GM23338 (cell line): ENCODE measurements at regions not wholly inside any gene's neighbourhood (a gene's known extent, or its start where the extent isn't known, plus 50 kb on each side); places are given as distances from the start of the nearest gene placed in this dataset.

Experiments
- ATAC-seq: fragments of 200-7000 bp; cut with Tn5 transposase; 3 replicates; pipeline ENCODE4 v1.9.1; 2020
- DNase-seq: peaks from one replicate; pipeline ENCODE4 v3.0.0-alpha.2; 2015; ENCODE audit warnings: low spot score
- H2AFZ ChIP-seq: fragments of 200-600 bp; sonication (generic); 2 replicates; pipeline ENCODE4 v1.8.0; 2016; ENCODE audit warnings: antibody characterized with exemption, mild to moderate bottlenecking, moderate library complexity
- H3F3A ChIP-seq: fragments of 200-600 bp; sonication (generic); replicated peaks from 2 replicates; pipeline ENCODE4 v1.8.0; 2017; ENCODE audit warnings: antibody characterized with exemption, mixed run types, low read depth
- H3K27ac ChIP-seq: fragments of 200-600 bp; sonication (generic); 2 replicates; pipeline ENCODE4 v1.6.1; 2016; ENCODE audit warnings: low read depth
- H3K27me3 ChIP-seq: fragments of 200-600 bp; sonication (generic); 2 replicates; pipeline ENCODE4 v1.8.0; 2016; ENCODE audit warnings: mild to moderate bottlenecking, mixed run types, moderate library complexity; ENCODE audit not compliant: insufficient read depth
- H3K36me3 ChIP-seq: fragments of 200-600 bp; sonication (generic); 2 replicates; pipeline ENCODE4 v1.8.0; 2016; ENCODE audit warnings: mild to moderate bottlenecking; ENCODE audit not compliant: insufficient read depth
- H3K4me1 ChIP-seq: fragments of 200-600 bp; sonication (generic); 2 replicates; pipeline ENCODE4 v1.8.0; 2016; ENCODE audit warnings: mild to moderate bottlenecking, moderate library complexity; ENCODE audit not compliant: insufficient read depth
- H3K4me2 ChIP-seq: fragments of 200-600 bp; sonication (generic); 2 replicates; pipeline ENCODE4 v1.7.1; 2017; ENCODE audit warnings: mixed run types
- H3K4me3 ChIP-seq: fragments of 200-600 bp; sonication (generic); 2 replicates; pipeline ENCODE4 v1.6.1; 2016; ENCODE audit warnings: mixed run types
- H3K79me2 ChIP-seq: fragments of 200-600 bp; sonication (generic); replicated peaks from 2 replicates; pipeline ENCODE4 v1.8.0; 2017; ENCODE audit warnings: mild to moderate bottlenecking; ENCODE audit not compliant: insufficient read depth
- H3K9me2 ChIP-seq: fragments of 200-600 bp; sonication (generic); 2 replicates; pipeline ENCODE4 v1.8.0; 2017; ENCODE audit not compliant: insufficient read depth
- H4K20me1 ChIP-seq: fragments of 200-600 bp; sonication (generic); replicated peaks from 2 replicates; pipeline ENCODE4 v1.8.0; 2017; ENCODE audit warnings: mild to moderate bottlenecking; ENCODE audit not compliant: insufficient read depth
- H3K27ac Mint-ChIP-seq: 2 replicates; pipeline ENCODE4 v1.8.0; 2020; ENCODE audit warnings: inconsistent platforms, mild to moderate bottlenecking, moderate library complexity, mixed read lengths
- H3K27me3 Mint-ChIP-seq: 3 replicates; pipeline ENCODE4 v1.8.0; 2022; ENCODE audit warnings: low read depth, mild to moderate bottlenecking, moderate library complexity, mixed read lengths, inconsistent platforms; ENCODE audit not compliant: insufficient read depth, poor library complexity
- H3K36me3 Mint-ChIP-seq: 3 replicates; pipeline ENCODE4 v1.8.0; 2021; ENCODE audit warnings: low read depth, mild to moderate bottlenecking, inconsistent platforms, moderate library complexity, mixed read lengths
- H3K4me1 Mint-ChIP-seq: 3 replicates; pipeline ENCODE4 v1.8.0; 2020; ENCODE audit warnings: mild to moderate bottlenecking, inconsistent platforms, mixed read lengths
- H3K4me3 Mint-ChIP-seq: 3 replicates; pipeline ENCODE4 v1.8.0; 2021; ENCODE audit warnings: moderate library complexity, mild to moderate bottlenecking, inconsistent platforms, mixed read lengths
- H3K9me3 Mint-ChIP-seq: 3 replicates; pipeline ENCODE4 v1.8.0; 2020; ENCODE audit warnings: moderate library complexity, mild to moderate bottlenecking, inconsistent platforms, mixed read lengths
- CREB1 ChIP-seq: fragments of 250-450 bp; sonication (Bioruptor Pico); IDR thresholded peaks from 2 replicates; pipeline ENCODE4 v1.5.0; 2020; ENCODE audit warnings: low read depth, mild to moderate bottlenecking, moderate library complexity
- JUNB ChIP-seq: IDR thresholded peaks from one replicate; pipeline ENCODE4 v1.6.1; 2016; ENCODE audit warnings: antibody characterized with exemption; ENCODE audit not compliant: unreplicated experiment
- POLR2AphosphoS5 ChIP-seq: IDR thresholded peaks from 2 replicates; pipeline ENCODE4 v1.6.1; 2016; ENCODE audit warnings: antibody characterized with exemption, low read depth
- STAT1 ChIP-seq: IDR thresholded peaks from one replicate; pipeline ENCODE4 v1.6.1; 2016; ENCODE audit warnings: antibody characterized with exemption; ENCODE audit not compliant: unreplicated experiment
- ZNF114 ChIP-seq: fragments of 250-450 bp; sonication (Bioruptor Pico); IDR thresholded peaks from 2 replicates; pipeline ENCODE4 v1.5.0; 2020; ENCODE audit warnings: mild to moderate bottlenecking, moderate library complexity
- TF ChIP-seq, protein P1 (sequence below): IDR thresholded peaks from one replicate; pipeline ENCODE4 v1.6.1; 2018; ENCODE audit warnings: antibody characterized with exemption; ENCODE audit not compliant: unreplicated experiment
- TF ChIP-seq, protein P2 (sequence below): fragments of 250-450 bp; sonication (Bioruptor Pico); IDR thresholded peaks from 2 replicates; pipeline ENCODE4 v1.5.0; 2020; ENCODE audit warnings: mild to moderate bottlenecking, moderate library complexity

DNA sequence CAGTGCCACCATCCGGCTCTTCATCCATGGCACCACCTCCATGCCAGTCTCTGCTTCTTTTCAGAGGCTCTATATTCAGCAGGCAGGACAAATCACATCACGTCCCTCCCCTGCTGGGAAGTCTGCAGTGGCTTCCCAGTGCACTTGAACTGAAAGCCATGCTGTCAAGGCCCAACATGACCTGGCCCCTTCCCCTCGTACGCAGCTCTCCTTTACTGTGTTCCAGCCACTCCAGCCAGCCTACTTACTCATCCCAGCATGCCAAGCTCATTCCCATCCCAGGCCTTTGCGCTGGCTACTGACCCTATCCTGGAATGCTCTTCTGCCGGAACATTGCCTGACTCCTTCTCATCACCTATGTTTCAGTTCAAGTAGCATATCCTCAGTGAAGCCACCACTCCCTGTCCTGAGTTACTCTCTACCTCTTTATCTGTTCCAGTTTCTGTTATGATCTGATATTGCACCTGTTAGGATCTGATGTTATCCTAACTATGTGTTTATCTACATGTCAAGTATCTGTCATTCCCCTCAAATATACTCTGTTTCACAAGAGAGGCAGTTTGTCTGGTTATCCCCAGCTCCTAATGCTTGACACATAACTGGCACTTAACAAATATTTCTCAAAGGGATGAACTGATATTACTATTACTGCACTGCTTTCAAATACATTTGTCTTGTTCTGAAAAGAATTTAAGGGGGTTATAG, 101.2 kb upstream of the F3 start (continued):
- TF ChIP-seq, protein P1, sequence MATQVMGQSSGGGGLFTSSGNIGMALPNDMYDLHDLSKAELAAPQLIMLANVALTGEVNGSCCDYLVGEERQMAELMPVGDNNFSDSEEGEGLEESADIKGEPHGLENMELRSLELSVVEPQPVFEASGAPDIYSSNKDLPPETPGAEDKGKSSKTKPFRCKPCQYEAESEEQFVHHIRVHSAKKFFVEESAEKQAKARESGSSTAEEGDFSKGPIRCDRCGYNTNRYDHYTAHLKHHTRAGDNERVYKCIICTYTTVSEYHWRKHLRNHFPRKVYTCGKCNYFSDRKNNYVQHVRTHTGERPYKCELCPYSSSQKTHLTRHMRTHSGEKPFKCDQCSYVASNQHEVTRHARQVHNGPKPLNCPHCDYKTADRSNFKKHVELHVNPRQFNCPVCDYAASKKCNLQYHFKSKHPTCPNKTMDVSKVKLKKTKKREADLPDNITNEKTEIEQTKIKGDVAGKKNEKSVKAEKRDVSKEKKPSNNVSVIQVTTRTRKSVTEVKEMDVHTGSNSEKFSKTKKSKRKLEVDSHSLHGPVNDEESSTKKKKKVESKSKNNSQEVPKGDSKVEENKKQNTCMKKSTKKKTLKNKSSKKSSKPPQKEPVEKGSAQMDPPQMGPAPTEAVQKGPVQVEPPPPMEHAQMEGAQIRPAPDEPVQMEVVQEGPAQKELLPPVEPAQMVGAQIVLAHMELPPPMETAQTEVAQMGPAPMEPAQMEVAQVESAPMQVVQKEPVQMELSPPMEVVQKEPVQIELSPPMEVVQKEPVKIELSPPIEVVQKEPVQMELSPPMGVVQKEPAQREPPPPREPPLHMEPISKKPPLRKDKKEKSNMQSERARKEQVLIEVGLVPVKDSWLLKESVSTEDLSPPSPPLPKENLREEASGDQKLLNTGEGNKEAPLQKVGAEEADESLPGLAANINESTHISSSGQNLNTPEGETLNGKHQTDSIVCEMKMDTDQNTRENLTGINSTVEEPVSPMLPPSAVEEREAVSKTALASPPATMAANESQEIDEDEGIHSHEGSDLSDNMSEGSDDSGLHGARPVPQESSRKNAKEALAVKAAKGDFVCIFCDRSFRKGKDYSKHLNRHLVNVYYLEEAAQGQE = no peak
- TF ChIP-seq STAT1 = no peak

- Histone ChIP-seq H3K36me3 (no peaks in the 10 kb centered on the region), H2AFZ (no peak overlapping the region), H3K9me2 (0 out of 2 replicates have a peak, but pooled peaks cover 7% of the 10 kb centered on the region), H3K27ac (no peak overlapping the region), H3K4me3 (no peak overlapping the region), H3K27me3 (no peaks in the 10 kb centered on the region), H4K20me1 (no peaks in the 10 kb centered on the region), H3F3A (no peaks in the 10 kb centered on the region), H3K79me2 (no peaks in the 10 kb centered on the region), H3K4me2 (no peak overlapping the region), H3K4me1 (no peaks in the 10 kb centered on the region; the same call in 1 of the 2 replicates)
- no peaks in the 10 kb centered on the region for H3K36me3 Mint-ChIP-seq
- TF ChIP-seq POLR2AphosphoS5 = no peak
- no peak for TF ChIP-seq JUNB
- TF ChIP-seq ZNF114 (CRISPR knock-in tag) = no peak
- TF ChIP-seq, protein P1 = no peak
- no peak for TF ChIP-seq CREB1 (CRISPR knock-in tag)
- H3K27me3 Mint-ChIP-seq = peaks cover 4% of the 10 kb centered on the region
- peaks cover 5% of the 10 kb centered on the region; the same call in 1 of the 3 replicates for H3K4me1 Mint-ChIP-seq
- DNase-seq = no peak
- no peak overlapping the region for H3K27ac Mint-ChIP-seq
- H3K4me3 Mint-ChIP-seq = no peak overlapping the region
- no peak for ATAC-seq
- H3K9me3 Mint-ChIP-seq = no peaks in the 10 kb centered on the region
Observed at GRCh38 chr1:94641990-94642389, 100.4 kb upstream of the F3 start.

DNA sequence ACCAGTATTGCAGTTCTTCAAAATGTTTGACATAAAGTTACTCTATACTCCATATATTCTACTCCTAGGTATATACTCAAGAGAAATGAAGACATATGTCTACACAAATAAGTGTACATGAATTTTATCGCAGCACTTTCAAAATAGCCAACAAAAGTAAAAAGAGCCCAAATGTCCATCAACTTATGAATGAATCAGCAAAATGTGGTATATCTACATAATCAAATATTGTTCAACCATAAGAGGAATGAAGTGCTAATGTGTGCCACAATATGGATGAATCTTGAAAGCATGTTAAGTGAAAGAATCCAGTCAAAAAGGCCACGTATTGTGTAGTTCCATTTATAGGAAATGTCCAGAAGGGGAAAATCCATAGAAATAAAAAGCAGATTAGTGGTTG, 98.6 kb upstream of the F3 start:
- Histone ChIP-seq H2AFZ (no peak overlapping the region), H3K4me2 (no peak overlapping the region), H3K27ac (no peak overlapping the region), H3K36me3 (no peaks in the 10 kb centered on the region), H3K4me3 (no peak overlapping the region), H3K27me3 (no peaks in the 10 kb centered on the region), H3F3A (no peaks in the 10 kb centered on the region), H3K4me1 (peaks cover 9% of the 10 kb centered on the region; the same call in 1 of the 2 replicates), H4K20me1 (no peaks in the 10 kb centered on the region), H3K79me2 (no peaks in the 10 kb centered on the region), H3K9me2 (no peaks in the 10 kb centered on the region)
- Mint-ChIP-seq H3K36me3 (no peaks in the 10 kb centered on the region), H3K27ac (no peak overlapping the region), H3K9me3 (no peaks in the 10 kb centered on the region), H3K4me1 (peaks cover 18% of the 10 kb centered on the region), H3K4me3 (no peak overlapping the region), H3K27me3 (peaks cover 2% of the 10 kb centered on the region)
- no peak for ATAC-seq
- DNase-seq = no peak
- TF ChIP-seq, protein P2, sequence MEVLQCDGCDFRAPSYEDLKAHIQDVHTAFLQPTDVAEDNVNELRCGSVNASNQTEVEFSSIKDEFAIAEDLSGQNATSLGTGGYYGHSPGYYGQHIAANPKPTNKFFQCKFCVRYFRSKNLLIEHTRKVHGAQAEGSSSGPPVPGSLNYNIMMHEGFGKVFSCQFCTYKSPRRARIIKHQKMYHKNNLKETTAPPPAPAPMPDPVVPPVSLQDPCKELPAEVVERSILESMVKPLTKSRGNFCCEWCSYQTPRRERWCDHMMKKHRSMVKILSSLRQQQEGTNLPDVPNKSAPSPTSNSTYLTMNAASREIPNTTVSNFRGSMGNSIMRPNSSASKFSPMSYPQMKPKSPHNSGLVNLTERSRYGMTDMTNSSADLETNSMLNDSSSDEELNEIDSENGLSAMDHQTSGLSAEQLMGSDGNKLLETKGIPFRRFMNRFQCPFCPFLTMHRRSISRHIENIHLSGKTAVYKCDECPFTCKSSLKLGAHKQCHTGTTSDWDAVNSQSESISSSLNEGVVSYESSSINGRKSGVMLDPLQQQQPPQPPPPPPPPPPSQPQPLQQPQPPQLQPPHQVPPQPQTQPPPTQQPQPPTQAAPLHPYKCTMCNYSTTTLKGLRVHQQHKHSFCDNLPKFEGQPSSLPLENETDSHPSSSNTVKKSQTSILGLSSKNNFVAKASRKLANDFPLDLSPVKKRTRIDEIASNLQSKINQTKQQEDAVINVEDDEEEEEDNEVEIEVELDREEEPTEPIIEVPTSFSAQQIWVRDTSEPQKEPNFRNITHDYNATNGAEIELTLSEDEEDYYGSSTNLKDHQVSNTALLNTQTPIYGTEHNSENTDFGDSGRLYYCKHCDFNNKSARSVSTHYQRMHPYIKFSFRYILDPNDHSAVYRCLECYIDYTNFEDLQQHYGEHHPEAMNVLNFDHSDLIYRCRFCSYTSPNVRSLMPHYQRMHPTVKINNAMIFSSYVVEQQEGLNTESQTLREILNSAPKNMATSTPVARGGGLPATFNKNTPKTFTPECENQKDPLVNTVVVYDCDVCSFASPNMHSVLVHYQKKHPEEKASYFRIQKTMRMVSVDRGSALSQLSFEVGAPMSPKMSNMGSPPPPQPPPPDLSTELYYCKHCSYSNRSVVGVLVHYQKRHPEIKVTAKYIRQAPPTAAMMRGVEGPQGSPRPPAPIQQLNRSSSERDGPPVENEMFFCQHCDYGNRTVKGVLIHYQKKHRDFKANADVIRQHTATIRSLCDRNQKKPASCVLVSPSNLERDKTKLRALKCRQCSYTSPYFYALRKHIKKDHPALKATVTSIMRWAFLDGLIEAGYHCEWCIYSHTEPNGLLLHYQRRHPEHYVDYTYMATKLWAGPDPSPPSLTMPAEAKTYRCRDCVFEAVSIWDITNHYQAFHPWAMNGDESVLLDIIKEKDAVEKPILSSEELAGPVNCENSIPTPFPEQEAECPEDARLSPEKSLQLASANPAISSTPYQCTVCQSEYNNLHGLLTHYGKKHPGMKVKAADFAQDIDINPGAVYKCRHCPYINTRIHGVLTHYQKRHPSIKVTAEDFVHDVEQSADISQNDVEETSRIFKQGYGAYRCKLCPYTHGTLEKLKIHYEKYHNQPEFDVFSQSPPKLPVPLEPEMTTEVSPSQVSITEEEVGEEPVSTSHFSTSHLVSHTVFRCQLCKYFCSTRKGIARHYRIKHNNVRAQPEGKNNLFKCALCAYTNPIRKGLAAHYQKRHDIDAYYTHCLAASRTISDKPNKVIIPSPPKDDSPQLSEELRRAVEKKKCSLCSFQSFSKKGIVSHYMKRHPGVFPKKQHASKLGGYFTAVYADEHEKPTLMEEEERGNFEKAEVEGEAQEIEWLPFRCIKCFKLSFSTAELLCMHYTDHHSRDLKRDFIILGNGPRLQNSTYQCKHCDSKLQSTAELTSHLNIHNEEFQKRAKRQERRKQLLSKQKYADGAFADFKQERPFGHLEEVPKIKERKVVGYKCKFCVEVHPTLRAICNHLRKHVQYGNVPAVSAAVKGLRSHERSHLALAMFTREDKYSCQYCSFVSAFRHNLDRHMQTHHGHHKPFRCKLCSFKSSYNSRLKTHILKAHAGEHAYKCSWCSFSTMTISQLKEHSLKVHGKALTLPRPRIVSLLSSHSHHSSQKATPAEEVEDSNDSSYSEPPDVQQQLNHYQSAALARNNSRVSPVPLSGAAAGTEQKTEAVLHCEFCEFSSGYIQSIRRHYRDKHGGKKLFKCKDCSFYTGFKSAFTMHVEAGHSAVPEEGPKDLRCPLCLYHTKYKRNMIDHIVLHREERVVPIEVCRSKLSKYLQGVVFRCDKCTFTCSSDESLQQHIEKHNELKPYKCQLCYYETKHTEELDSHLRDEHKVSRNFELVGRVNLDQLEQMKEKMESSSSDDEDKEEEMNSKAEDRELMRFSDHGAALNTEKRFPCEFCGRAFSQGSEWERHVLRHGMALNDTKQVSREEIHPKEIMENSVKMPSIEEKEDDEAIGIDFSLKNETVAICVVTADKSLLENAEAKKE (CRISPR knock-in tag) = no peak
